Astrocyte of the spinal cord (primary cell): ENCODE measurements at regions not wholly inside any gene's neighbourhood (a gene's known extent, or its start where the extent isn't known, plus 50 kb on each side); places are given as distances from the start of the nearest gene placed in this dataset.
"Not testable (repeated sequence)": the region's sequence is repeated elsewhere in the genome, so short reads cannot be mapped to it uniquely, and the experiment has no call there.

ENCODE experiments used
- DNase-seq: peaks from one replicate; pipeline ENCODE4 v3.0.0; 2011; ENCODE audit warnings: low read depth, low spot score
- H3K4me3 ChIP-seq: 2 replicates; pipeline ENCODE4 v1.5.1; 2011; ENCODE audit warnings: low read depth, mild to moderate bottlenecking, low read length, moderate library complexity
- in situ Hi-C: cut with HindIII; loops from 2 replicates; pipeline ENCODE4 v1.10.0; 2017; ENCODE audit warnings: low sequenced_read_pairs
- TF ChIP-seq, protein P1 (sequence below): IDR thresholded peaks from 2 replicates; pipeline ENCODE4 v1.5.1; 2012; ENCODE audit warnings: low read depth, mild to moderate bottlenecking, low read length, inconsistent platforms

DNA sequence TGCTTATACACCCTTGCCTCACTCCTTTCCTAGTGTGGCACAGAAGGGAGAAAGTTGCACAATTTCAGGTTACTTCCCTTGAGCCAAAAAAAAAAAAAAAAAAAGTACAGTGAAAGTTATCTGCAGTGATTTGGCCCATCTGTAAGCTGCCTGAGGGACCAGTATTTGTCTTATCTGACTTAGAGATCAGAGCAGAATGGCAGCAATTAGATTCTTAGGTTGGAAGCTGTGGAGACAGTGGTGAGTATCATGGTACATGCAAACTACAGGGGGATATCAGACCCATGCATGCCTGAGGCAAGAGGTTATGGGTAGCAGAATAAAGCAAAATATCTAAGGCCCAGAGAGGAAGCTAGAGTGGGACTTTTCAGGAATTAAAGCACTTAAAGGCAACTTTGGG, 1070.7 kb upstream of the NOVA1 start:
- no peak overlapping the region for H3K4me3 ChIP-seq
- TF ChIP-seq, protein P1, sequence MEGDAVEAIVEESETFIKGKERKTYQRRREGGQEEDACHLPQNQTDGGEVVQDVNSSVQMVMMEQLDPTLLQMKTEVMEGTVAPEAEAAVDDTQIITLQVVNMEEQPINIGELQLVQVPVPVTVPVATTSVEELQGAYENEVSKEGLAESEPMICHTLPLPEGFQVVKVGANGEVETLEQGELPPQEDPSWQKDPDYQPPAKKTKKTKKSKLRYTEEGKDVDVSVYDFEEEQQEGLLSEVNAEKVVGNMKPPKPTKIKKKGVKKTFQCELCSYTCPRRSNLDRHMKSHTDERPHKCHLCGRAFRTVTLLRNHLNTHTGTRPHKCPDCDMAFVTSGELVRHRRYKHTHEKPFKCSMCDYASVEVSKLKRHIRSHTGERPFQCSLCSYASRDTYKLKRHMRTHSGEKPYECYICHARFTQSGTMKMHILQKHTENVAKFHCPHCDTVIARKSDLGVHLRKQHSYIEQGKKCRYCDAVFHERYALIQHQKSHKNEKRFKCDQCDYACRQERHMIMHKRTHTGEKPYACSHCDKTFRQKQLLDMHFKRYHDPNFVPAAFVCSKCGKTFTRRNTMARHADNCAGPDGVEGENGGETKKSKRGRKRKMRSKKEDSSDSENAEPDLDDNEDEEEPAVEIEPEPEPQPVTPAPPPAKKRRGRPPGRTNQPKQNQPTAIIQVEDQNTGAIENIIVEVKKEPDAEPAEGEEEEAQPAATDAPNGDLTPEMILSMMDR = no peak
- DNase-seq = no peak
- in situ Hi-C loops = no loop called here

GRCh38 chr14:27672047-27672446, 1074.2 kb upstream of the NOVA1 start:
- H3K4me3 ChIP-seq = no peak overlapping the region
- TF ChIP-seq, protein P1 = no peak
- in situ Hi-C loops = no loop called here
- no peak for DNase-seq

DNA sequence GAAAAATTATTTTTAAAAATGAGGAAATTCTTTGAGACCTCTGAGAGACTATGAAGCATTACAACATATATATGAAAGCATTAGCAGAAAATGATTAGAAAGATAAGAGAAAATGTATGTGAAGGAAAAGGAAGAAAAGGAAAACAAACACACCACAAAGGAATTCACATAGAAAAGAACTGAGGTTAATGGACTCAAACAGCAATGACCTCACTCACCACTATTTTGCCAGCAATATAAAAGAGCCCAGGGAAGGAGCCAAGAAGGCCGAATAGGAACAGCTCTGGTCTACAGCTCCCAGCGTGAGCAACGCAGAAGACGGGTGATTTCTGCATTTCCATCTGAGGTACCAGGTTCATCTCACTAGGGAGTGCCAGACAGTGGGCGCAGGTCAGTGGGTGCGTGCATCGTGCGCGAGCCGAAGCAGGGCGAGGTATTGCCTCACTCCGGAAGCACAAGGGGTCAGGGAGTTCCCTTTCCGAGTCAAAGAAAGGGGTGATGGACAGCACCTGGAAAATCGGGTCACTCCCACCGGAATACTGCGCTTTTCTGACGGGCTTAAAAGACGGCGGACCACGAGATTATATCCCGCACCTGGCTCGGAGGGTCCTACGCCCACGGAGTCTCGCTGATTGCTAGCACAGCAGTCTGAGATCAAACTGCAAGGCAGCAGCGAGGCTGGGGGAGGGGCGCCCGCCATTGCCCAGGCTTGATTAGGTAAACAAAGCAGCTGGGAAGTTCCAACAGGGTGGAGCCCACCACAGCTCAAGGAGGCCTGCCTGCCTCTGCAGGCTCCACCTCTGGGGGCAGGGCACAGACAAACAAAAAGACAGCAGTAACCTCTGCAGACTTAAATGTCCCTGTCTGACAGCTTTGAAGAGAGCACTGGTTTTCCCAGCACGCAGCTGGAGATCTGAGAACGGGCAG, 1075.2 kb upstream of the NOVA1 start:
- H3K4me3 ChIP-seq, in situ Hi-C loops: not testable (repeated sequence)
- DNase-seq = peak; percentile 29

DNA sequence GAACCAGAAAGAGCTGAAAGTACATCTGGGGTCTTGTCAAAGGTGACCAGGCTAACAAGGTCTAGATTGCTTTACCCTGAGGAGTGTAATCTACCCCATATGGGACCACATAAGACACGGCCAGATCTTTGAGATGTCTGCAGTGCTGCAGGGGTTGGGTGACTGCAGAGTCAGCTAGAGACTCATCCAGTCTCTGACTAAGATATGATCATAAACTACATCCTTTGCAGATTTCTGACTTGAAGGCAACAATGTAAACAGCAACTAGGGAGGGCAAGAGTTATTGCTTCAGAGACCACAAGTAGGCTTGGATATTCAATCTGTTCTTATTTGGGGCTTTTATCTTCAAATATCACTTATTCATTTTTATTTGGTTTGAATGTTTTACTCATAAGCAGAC, 1080.5 kb upstream of the FOXG1 start:
- H3K4me3 ChIP-seq = no peak overlapping the region
- TF ChIP-seq, protein P1 = no peak
- DNase-seq = no peak
- in situ Hi-C loops = no loop called here

DNA sequence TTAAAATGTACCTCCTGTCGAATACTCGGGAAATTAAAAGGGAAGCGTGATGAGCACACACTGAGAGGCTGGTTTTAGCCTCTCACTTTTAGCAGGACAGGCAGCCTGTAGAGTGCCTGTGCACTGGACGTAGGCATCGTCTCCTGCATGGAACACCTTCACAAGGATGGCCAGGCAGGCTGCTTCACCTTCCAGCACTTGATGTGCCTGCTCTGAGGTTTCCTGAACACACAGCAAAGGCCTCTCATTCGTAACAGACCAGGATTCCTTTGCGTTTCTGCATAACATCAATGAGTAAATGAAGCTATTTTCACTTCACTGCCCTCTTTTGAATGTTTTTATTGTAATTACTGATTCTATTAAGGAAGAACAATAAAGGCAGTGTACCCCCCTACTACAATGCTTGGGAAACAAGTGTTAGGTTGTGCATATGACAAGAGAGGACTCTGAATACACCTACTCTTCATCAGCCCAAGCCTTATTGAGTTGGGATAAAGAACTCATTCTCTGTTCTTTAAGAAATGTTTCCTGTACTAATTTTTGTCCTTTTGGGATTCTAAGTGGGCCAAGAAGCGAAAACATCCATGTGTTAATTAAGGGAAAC, 1077.6 kb upstream of the FOXG1 start:
- in situ Hi-C loops = no loop called here
- no peak for DNase-seq
- no peak overlapping the region for H3K4me3 ChIP-seq
- TF ChIP-seq, protein P1 = no peak

DNA sequence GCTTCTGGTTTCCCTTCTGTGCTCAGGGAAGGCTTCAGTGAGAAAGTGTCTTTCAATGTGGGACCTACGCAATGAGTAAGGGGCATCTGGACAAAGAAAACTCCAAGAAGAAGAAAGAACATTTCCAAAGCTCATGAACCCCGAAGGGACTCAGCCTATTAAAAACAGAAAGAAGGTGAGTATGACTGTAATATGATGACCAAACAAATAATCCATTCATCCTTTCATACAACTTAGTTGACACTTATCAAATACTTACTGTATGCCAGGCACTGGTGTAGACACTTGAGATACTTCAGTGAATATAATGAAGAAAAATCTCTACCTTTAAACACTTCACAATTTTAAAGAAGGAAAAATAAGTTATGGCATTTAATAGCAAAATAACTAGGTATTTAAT, 1054.2 kb upstream of the FOXG1 start:
- TF ChIP-seq, protein P1 = no peak
- in situ Hi-C loops = no loop called here
- no peak for DNase-seq
- H3K4me3 ChIP-seq = no peak overlapping the region

DNA sequence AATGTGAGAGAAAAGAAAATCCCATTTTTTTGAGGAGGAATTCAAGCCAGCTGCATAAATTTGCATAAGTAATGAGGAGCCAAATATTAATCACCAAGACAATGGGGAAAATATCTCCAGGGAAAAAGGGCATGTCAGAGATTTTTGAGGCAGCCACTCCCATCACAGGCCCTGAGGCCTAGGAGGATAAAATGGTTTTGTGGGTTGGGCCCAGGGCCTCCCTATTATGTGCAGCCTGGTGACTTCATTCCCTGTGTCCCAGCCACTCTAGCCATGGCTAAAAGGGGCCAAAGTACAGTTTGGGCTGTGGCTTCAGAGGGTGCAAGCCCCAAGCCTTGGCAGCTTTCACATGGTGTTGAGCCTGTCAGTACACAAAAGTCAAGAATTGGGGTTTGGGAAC, 1051.0 kb upstream of the FOXG1 start:
- no peak for DNase-seq
- H3K4me3 ChIP-seq = no peak overlapping the region
- TF ChIP-seq, protein P1 = no peak
- in situ Hi-C loops = no loop called here
